ENCODE measurements at regions not wholly inside any gene's neighbourhood (a gene's known extent, or its start where the extent isn't known, plus 50 kb on each side); places are given as distances from the start of the nearest gene placed in this dataset.

GRCh38 chr16:76771216-76771615 is 419.8 kb upstream of the MON1B start:
- Histone ChIP-seq H3K36me3 (no peaks in the 10 kb centered on the region), H3K9me3 (no peaks in the 10 kb centered on the region), H3K27me3 (no peaks in the 10 kb centered on the region), H3K4me3 (no peak overlapping the region)
- no peak for DNase-seq

DNA sequence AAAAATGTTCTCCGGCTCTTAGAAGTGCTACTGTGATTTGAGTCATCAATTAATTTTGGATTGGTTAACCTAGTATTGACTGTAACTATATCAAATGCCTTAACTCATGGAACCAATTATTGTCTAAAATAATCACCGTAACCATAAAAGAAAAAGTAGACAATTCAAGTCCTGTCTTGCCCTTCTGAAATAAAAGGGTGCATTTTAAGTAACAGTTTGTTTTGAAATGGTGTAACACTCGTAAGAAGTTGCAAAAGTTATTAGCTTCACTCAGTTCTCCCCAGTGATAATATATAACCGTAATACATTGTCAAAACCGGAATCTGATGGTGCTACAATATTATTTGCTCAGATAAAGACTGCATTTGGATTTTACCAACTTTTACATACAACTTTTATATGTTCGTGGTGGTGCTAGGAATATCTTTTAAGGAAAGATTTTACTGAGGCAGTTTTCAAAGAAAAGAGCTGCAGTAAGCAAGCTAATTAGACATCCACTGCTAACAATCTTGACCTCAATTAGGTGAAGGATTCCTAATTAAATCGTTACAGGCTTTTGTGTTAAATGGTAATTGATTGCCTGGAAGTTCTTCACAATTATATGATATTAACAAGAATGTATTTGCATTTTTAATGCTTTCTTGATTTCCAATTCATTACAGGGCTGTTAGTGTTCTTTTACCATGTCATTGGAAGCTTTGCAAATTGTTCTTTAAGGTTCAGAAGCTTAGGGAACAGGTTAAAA is 413.1 kb upstream of the MON1B start:
- no peaks in the 10 kb centered on the region for H3K9me3 ChIP-seq
- H3K36me3 ChIP-seq, result no peaks in the 10 kb centered on the region
- H3K4me3 ChIP-seq, result no peak overlapping the region
- no peaks in the 10 kb centered on the region for H3K27me3 ChIP-seq
- no peak for DNase-seq

- H3K36me3 ChIP-seq, result no peaks in the 10 kb centered on the region
- H3K9me3 ChIP-seq, result no peaks in the 10 kb centered on the region
- no peak for DNase-seq
- H3K27me3 ChIP-seq, result no peaks in the 10 kb centered on the region
- no peak overlapping the region for H3K4me3 ChIP-seq
Observed at GRCh38 chr16:76780556-76780955, 410.4 kb upstream of the MON1B start.

GRCh38 chr16:76784530-76784929 is 406.5 kb upstream of the MON1B start:
- Histone ChIP-seq H3K9me3 (no peaks in the 10 kb centered on the region), H3K4me3 (no peak overlapping the region), H3K36me3 (no peaks in the 10 kb centered on the region), H3K27me3 (no peaks in the 10 kb centered on the region)
- no peak for DNase-seq

DNA sequence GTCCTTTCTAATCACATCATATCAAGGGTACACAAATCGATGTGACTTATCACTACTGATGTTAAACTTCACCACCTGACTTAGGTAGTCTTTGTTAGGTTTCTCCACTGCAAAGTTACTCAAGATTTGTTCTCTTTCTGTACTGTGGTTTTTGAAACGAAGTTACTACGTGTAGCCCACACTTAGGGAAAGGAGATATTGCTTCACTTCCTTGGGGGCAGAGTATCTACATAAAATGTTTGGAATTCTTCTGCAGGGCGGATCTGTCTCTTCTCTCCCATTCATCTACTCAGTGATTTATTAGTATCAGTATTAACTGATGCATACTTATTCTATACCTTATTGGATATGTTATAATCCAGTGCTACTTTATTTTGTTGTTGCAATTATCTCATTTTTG is 403.6 kb upstream of the MON1B start:
- Histone ChIP-seq H3K27me3 (no peaks in the 10 kb centered on the region), H3K36me3 (no peaks in the 10 kb centered on the region), H3K4me3 (no peak overlapping the region), H3K9me3 (no peaks in the 10 kb centered on the region)
- no peak for DNase-seq

- DNase-seq, result no peak
- Histone ChIP-seq H3K9me3 (no peaks in the 10 kb centered on the region), H3K4me3 (no peak overlapping the region), H3K27me3 (no peaks in the 10 kb centered on the region), H3K36me3 (no peaks in the 10 kb centered on the region)
Observed at GRCh38 chr16:76791151-76791550, 399.8 kb upstream of the MON1B start.

DNA sequence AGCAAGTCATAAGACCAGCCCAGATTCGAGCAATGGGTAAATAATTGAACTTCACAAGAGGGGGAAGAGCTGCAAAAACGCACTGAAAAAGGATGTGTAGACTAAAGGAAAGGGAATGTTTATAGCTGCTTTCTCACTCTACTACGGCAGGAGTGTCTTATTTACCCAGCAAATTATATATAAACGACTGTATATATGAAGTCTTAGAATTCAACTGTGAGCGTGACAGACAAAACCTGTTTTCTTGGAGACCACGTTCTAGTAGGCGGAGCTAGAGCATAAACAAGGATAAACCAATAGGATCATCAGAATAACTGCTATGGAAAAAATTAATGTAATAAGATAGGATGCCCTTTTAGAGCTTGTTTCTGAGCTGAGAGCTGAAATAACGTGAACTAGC is 394.6 kb upstream of the MON1B start:
- H3K9me3 ChIP-seq, result no peaks in the 10 kb centered on the region
- no peak for DNase-seq
- no peaks in the 10 kb centered on the region for H3K27me3 ChIP-seq
- no peak overlapping the region for H3K4me3 ChIP-seq
- no peaks in the 10 kb centered on the region for H3K36me3 ChIP-seq

DNA sequence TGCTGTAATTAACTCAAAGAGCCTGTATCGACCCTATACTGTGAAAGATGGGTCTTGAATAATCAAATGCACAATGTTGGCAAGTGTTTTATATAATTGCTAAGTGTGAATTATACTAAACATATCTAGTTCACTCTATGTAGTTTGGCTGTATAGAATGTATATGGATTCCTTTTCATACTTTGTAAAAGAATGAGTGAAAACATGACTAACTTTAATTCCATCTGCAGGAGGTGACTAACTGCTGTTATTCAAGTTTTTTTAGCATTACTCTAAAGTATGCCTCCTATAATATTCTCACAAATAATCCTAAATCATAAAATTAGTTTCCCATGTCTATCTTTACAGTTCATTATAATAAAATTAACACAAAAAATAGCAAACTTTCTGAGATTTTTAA is 394.0 kb upstream of the MON1B start:
- H3K36me3 ChIP-seq, result no peaks in the 10 kb centered on the region
- no peaks in the 10 kb centered on the region for H3K9me3 ChIP-seq
- H3K27me3 ChIP-seq, result no peaks in the 10 kb centered on the region
- DNase-seq, result no peak
- H3K4me3 ChIP-seq, result no peak overlapping the region

- Histone ChIP-seq H3K36me3 (no peaks in the 10 kb centered on the region), H3K27me3 (no peaks in the 10 kb centered on the region), H3K4me3 (no peak overlapping the region), H3K9me3 (no peaks in the 10 kb centered on the region)
- DNase-seq, result no peak
Observed at GRCh38 chr16:76797457-76797856, 393.5 kb upstream of the MON1B start.

DNA sequence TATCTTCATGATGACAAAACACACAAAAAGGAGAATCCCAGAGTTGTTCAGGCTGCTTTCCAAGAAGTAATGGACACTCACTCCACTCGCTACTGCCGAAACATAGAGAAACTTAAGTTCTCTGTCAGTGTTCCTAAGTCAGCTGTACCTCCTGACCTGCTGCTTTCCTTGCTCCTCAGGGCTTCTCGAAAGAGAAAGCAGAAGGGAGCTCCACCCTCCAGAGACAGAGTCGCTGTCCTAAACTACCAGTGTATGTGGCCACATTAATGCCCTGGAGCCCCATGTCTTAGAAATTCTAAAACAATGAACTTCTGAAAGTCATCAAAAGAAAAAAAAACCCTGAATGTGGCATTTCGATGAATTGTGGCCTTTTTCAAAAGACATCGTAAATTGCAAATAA is 390.8 kb upstream of the MON1B start:
- H3K27me3 ChIP-seq, result no peaks in the 10 kb centered on the region
- no peaks in the 10 kb centered on the region for H3K9me3 ChIP-seq
- no peaks in the 10 kb centered on the region for H3K36me3 ChIP-seq
- no peak for DNase-seq
- H3K4me3 ChIP-seq, result no peak overlapping the region

- Histone ChIP-seq H3K9me3 (no peaks in the 10 kb centered on the region), H3K4me3 (no peak overlapping the region), H3K27me3 (no peaks in the 10 kb centered on the region), H3K36me3 (no peaks in the 10 kb centered on the region)
- DNase-seq, result no peak
Observed at GRCh38 chr16:76801357-76801756, 389.6 kb upstream of the MON1B start.

DNA sequence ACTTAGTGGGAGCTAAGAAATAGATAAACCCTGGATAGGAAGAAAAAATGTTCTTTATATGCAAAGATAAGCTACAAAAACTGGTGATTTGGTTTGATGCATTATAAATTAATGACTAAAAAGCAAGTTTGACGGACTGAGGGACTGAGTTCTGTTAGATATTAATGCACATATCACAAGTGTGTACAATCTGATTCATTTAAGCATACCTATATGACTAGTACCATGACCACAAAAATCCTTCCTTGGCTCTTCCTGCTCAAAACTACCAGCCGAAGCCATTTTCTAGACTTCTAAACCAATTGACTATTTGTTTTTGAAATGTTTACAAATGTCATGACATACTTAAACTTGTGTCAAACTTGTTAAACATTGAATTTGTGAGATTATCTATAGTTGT is 374.5 kb upstream of the MON1B start:
- no peak overlapping the region for H3K4me3 ChIP-seq
- no peaks in the 10 kb centered on the region for H3K36me3 ChIP-seq
- H3K27me3 ChIP-seq, result no peaks in the 10 kb centered on the region
- no peaks in the 10 kb centered on the region for H3K9me3 ChIP-seq
- DNase-seq, result no peak

GRCh38 chr16:76818606-76819181 is 372.3 kb upstream of the MON1B start:
- no peak overlapping the region for H3K4me3 ChIP-seq
- no peaks in the 10 kb centered on the region for H3K27me3 ChIP-seq
- no peaks in the 10 kb centered on the region for H3K9me3 ChIP-seq
- H3K36me3 ChIP-seq, result no peaks in the 10 kb centered on the region
- no peak for DNase-seq

- Histone ChIP-seq H3K4me3 (no peak overlapping the region), H3K27me3 (no peaks in the 10 kb centered on the region), H3K36me3 (no peaks in the 10 kb centered on the region), H3K9me3 (no peaks in the 10 kb centered on the region)
- no peak for DNase-seq
Observed at GRCh38 chr16:76819226-76819916, 371.6 kb upstream of the MON1B start.

GRCh38 chr16:76824221-76824620 is 366.8 kb upstream of the MON1B start:
- no peak overlapping the region for H3K4me3 ChIP-seq
- no peaks in the 10 kb centered on the region for H3K9me3 ChIP-seq
- H3K36me3 ChIP-seq, result no peaks in the 10 kb centered on the region
- H3K27me3 ChIP-seq, result no peaks in the 10 kb centered on the region
- DNase-seq, result no peak

- no peak overlapping the region for H3K4me3 ChIP-seq
- DNase-seq, result no peak
- H3K36me3 ChIP-seq, result no peaks in the 10 kb centered on the region
- no peaks in the 10 kb centered on the region for H3K27me3 ChIP-seq
- H3K9me3 ChIP-seq, result no peaks in the 10 kb centered on the region
Observed at GRCh38 chr16:76824791-76825190, 366.2 kb upstream of the MON1B start.

- Histone ChIP-seq H3K36me3 (no peaks in the 10 kb centered on the region), H3K4me3 (no peak overlapping the region), H3K9me3 (no peaks in the 10 kb centered on the region), H3K27me3 (no peaks in the 10 kb centered on the region)
- no peak for DNase-seq
Observed at GRCh38 chr16:76835339-76835738, 355.7 kb upstream of the MON1B start.

GRCh38 chr16:76835779-76836300 is 355.1 kb upstream of the MON1B start:
- DNase-seq, result no peak
- Histone ChIP-seq H3K4me3 (no peak overlapping the region), H3K27me3 (no peaks in the 10 kb centered on the region), H3K36me3 (no peaks in the 10 kb centered on the region), H3K9me3 (no peaks in the 10 kb centered on the region)
